SU-DHL-6 (cell line): ENCODE measurements at regions not wholly inside any gene's neighbourhood (a gene's known extent, or its start where the extent isn't known, plus 50 kb on each side); places are given as distances from the start of the nearest gene placed in this dataset.

Experiments used
- CTCF ChIP-seq: fragments of 200-600 bp; sonication (generic); IDR thresholded peaks from one replicate; pipeline ENCODE4 v1.5.1; 2017; ENCODE audit warnings: antibody characterized with exemption, mild to moderate bottlenecking, low read length, moderate library complexity; ENCODE audit not compliant: insufficient read depth, poor library complexity, severe bottlenecking
- EZH2phosphoT487 ChIP-seq: fragments of 200-600 bp; sonication (generic), shearing (Covaris generic); conservative IDR thresholded peaks from 2 replicates; pipeline ENCODE4 v1.6.1; 2018; ENCODE audit warnings: mild to moderate bottlenecking, antibody characterized with exemption, low read length, moderate library complexity, mixed read lengths

DNA sequence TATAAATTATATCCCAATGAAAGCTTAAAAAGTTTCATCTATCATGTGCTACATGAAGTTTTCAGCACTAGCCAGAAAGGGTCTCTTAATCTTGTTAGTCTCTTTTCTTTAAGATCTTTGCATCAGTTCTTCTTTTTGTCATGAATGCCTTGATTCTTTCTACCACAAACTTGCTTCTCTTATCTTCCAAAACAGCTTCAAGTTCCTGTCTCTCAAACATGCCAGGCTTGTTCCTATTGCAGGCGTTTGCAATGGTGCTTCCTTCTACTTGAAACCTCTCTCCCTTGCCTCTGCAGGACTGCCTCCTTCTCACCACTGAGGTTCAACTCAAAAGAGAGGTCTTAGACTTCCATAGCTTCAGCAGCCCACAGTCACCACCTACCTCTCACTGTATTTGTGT lies 104.3 kb upstream of the FRMD4B start:
- TF ChIP-seq CTCF (no peak), EZH2phosphoT487 (no peak)
